ENCODE measurements at regions not wholly inside any gene's neighbourhood (a gene's known extent, or its start where the extent isn't known, plus 50 kb on each side); places are given as distances from the start of the nearest gene placed in this dataset.

GRCh38 chr10:111357859-111358258 lies 281.0 kb downstream of the ADRA2A start:
- no peaks in the 10 kb centered on the region for H3K9me3 Mint-ChIP-seq
- H3K4me1 Mint-ChIP-seq (ENCODE audit: low read depth) = no peaks in the 10 kb centered on the region
- no peak overlapping the region for H3K27ac Mint-ChIP-seq
- intact Hi-C loops (cut with micrococcal nuclease) = no loop called here
- no peaks in the 10 kb centered on the region for H3K36me3 Mint-ChIP-seq (ENCODE audit: low read depth)
- H3K4me3 Mint-ChIP-seq = no peak overlapping the region
- H3K27me3 Mint-ChIP-seq = no peaks in the 10 kb centered on the region

GRCh38 chr10:111360260-111360925 lies 283.6 kb downstream of the ADRA2A start:
- intact Hi-C loops (cut with micrococcal nuclease) = no loop called here
- Mint-ChIP-seq H3K27ac (no peak overlapping the region), H3K9me3 (no peaks in the 10 kb centered on the region), H3K36me3 (ENCODE audit: low read depth) (no peaks in the 10 kb centered on the region), H3K4me1 (ENCODE audit: low read depth) (no peaks in the 10 kb centered on the region), H3K4me3 (no peak overlapping the region), H3K27me3 (no peaks in the 10 kb centered on the region)

- no peak overlapping the region for H3K27ac Mint-ChIP-seq
- no peaks in the 10 kb centered on the region for H3K27me3 Mint-ChIP-seq
- H3K9me3 Mint-ChIP-seq = no peaks in the 10 kb centered on the region
- H3K36me3 Mint-ChIP-seq (ENCODE audit: low read depth) = no peaks in the 10 kb centered on the region
- no peak overlapping the region for H3K4me3 Mint-ChIP-seq
- intact Hi-C loops (cut with micrococcal nuclease) = no loop called here
- no peaks in the 10 kb centered on the region for H3K4me1 Mint-ChIP-seq (ENCODE audit: low read depth)
Observed at GRCh38 chr10:111367531-111367930, 290.7 kb downstream of the ADRA2A start.

GRCh38 chr10:111370101-111370500 lies 293.3 kb downstream of the ADRA2A start:
- H3K4me3 Mint-ChIP-seq = no peak overlapping the region
- intact Hi-C loops (cut with micrococcal nuclease) = no loop called here
- no peaks in the 10 kb centered on the region for H3K9me3 Mint-ChIP-seq
- no peak overlapping the region for H3K27ac Mint-ChIP-seq
- H3K4me1 Mint-ChIP-seq (ENCODE audit: low read depth) = no peaks in the 10 kb centered on the region
- peaks cover 1% of the 10 kb centered on the region for H3K27me3 Mint-ChIP-seq
- no peaks in the 10 kb centered on the region for H3K36me3 Mint-ChIP-seq (ENCODE audit: low read depth)

- Mint-ChIP-seq H3K9me3 (no peaks in the 10 kb centered on the region), H3K27ac (no peak overlapping the region), H3K4me3 (no peak overlapping the region), H3K27me3 (peaks cover 1% of the 10 kb centered on the region), H3K36me3 (ENCODE audit: low read depth) (no peaks in the 10 kb centered on the region), H3K4me1 (ENCODE audit: low read depth) (no peaks in the 10 kb centered on the region)
- intact Hi-C loops (cut with micrococcal nuclease) = no loop called here
Observed at GRCh38 chr10:111373696-111374095, 296.9 kb downstream of the ADRA2A start.

- no peaks in the 10 kb centered on the region for H3K36me3 Mint-ChIP-seq (ENCODE audit: low read depth)
- no peaks in the 10 kb centered on the region for H3K4me1 Mint-ChIP-seq (ENCODE audit: low read depth)
- intact Hi-C loops (cut with micrococcal nuclease) = no loop called here
- no peak overlapping the region for H3K27ac Mint-ChIP-seq
- H3K4me3 Mint-ChIP-seq = no peak overlapping the region
- H3K27me3 Mint-ChIP-seq = no peaks in the 10 kb centered on the region
- no peaks in the 10 kb centered on the region for H3K9me3 Mint-ChIP-seq
Observed at GRCh38 chr10:111379534-111380187, 302.8 kb downstream of the ADRA2A start.

GRCh38 chr10:111384556-111384955 lies 307.7 kb downstream of the ADRA2A start:
- intact Hi-C loops (cut with micrococcal nuclease) = no loop called here
- no peaks in the 10 kb centered on the region for H3K27me3 Mint-ChIP-seq
- no peak overlapping the region for H3K27ac Mint-ChIP-seq
- peaks cover 6% of the 10 kb centered on the region for H3K9me3 Mint-ChIP-seq
- no peaks in the 10 kb centered on the region for H3K36me3 Mint-ChIP-seq (ENCODE audit: low read depth)
- no peak overlapping the region for H3K4me3 Mint-ChIP-seq
- no peaks in the 10 kb centered on the region for H3K4me1 Mint-ChIP-seq (ENCODE audit: low read depth)

- intact Hi-C loops (cut with micrococcal nuclease) = no loop called here
- H3K4me3 Mint-ChIP-seq = no peak overlapping the region
- H3K27ac Mint-ChIP-seq = no peak overlapping the region
- no peaks in the 10 kb centered on the region for H3K27me3 Mint-ChIP-seq
- H3K4me1 Mint-ChIP-seq (ENCODE audit: low read depth) = no peaks in the 10 kb centered on the region
- no peaks in the 10 kb centered on the region for H3K36me3 Mint-ChIP-seq (ENCODE audit: low read depth)
- peaks cover 6% of the 10 kb centered on the region for H3K9me3 Mint-ChIP-seq
Observed at GRCh38 chr10:111390813-111391563, 314.2 kb downstream of the ADRA2A start.

GRCh38 chr10:111392159-111392558 lies 315.3 kb downstream of the ADRA2A start:
- Mint-ChIP-seq H3K9me3 (peaks cover 3% of the 10 kb centered on the region), H3K27me3 (no peaks in the 10 kb centered on the region), H3K36me3 (ENCODE audit: low read depth) (no peaks in the 10 kb centered on the region), H3K27ac (no peak overlapping the region), H3K4me1 (ENCODE audit: low read depth) (no peaks in the 10 kb centered on the region), H3K4me3 (no peak overlapping the region)
- intact Hi-C loops (cut with micrococcal nuclease) = no loop called here

GRCh38 chr10:111392910-111393309 lies 316.1 kb downstream of the ADRA2A start:
- intact Hi-C loops (cut with micrococcal nuclease) = no loop called here
- no peaks in the 10 kb centered on the region for H3K4me1 Mint-ChIP-seq (ENCODE audit: low read depth)

GRCh38 chr10:111410740-111411139 lies 333.9 kb downstream of the ADRA2A start:
- intact Hi-C loops (cut with micrococcal nuclease) = no loop called here
- Mint-ChIP-seq H3K9me3 (no peaks in the 10 kb centered on the region), H3K36me3 (ENCODE audit: low read depth) (no peaks in the 10 kb centered on the region), H3K27ac (no peak overlapping the region), H3K27me3 (no peaks in the 10 kb centered on the region), H3K4me3 (no peak overlapping the region), H3K4me1 (ENCODE audit: low read depth) (no peaks in the 10 kb centered on the region)

More at GRCh38 chr10:111392910-111393309, 316.1 kb downstream of the ADRA2A start:
- Mint-ChIP-seq H3K36me3 (ENCODE audit: low read depth) (no peaks in the 10 kb centered on the region), H3K4me3 (no peak overlapping the region), H3K27me3 (no peaks in the 10 kb centered on the region), H3K9me3 (peaks cover 3% of the 10 kb centered on the region), H3K27ac (no peak overlapping the region)

- no peak overlapping the region for H3K27ac Mint-ChIP-seq
- intact Hi-C loops (cut with micrococcal nuclease) = no loop called here
- H3K4me1 Mint-ChIP-seq (ENCODE audit: low read depth) = no peaks in the 10 kb centered on the region
- no peak overlapping the region for H3K4me3 Mint-ChIP-seq
- no peaks in the 10 kb centered on the region for H3K36me3 Mint-ChIP-seq (ENCODE audit: low read depth)
- H3K27me3 Mint-ChIP-seq = no peaks in the 10 kb centered on the region
- peaks cover 7% of the 10 kb centered on the region for H3K9me3 Mint-ChIP-seq
Observed at GRCh38 chr10:111425459-111425858, 348.6 kb downstream of the ADRA2A start.

GRCh38 chr10:111429288-111430028 lies 352.6 kb downstream of the ADRA2A start:
- Mint-ChIP-seq H3K9me3 (no peaks in the 10 kb centered on the region), H3K27me3 (no peaks in the 10 kb centered on the region), H3K27ac (no peak overlapping the region), H3K4me3 (no peak overlapping the region), H3K4me1 (ENCODE audit: low read depth) (no peaks in the 10 kb centered on the region), H3K36me3 (ENCODE audit: low read depth) (no peaks in the 10 kb centered on the region)
- intact Hi-C loops (cut with micrococcal nuclease) = no loop called here

GRCh38 chr10:111430070-111430469 lies 353.2 kb downstream of the ADRA2A start:
- intact Hi-C loops (cut with micrococcal nuclease) = no loop called here
- Mint-ChIP-seq H3K4me3 (no peak overlapping the region), H3K36me3 (ENCODE audit: low read depth) (no peaks in the 10 kb centered on the region), H3K27me3 (no peaks in the 10 kb centered on the region), H3K27ac (no peak overlapping the region), H3K4me1 (ENCODE audit: low read depth) (no peaks in the 10 kb centered on the region), H3K9me3 (no peaks in the 10 kb centered on the region)
